ENCODE measurements at regions not wholly inside any gene's neighbourhood (a gene's known extent, or its start where the extent isn't known, plus 50 kb on each side); places are given as distances from the start of the nearest gene placed in this dataset.

DNA sequence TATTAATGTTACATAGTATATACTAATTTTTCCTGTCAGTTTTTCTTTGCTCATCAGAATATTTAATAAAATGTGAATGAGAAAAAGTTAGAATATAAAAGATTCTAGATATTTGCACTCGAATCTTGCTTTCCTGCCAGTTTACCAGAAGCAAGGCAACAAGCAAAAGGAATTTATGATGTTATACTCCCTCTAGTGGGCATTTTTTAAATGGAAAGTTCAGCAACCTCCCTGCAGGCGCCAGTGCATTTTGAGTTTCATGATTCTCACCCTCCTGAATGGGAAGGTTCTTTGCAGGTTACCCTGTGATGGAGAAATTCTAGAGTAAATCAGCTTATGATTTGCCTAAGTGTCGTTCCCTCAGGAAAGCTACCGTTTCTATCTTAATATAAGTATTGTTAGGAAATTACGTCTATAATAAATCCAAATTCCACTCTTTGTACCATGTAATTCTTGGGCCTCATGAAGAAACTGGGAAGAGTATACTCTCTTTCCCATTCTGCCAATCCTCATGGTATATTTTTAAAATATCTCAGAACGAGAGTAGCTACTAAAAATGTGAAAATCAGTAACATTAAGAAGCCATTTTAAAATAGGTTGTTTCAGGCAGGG is 350.0 kb downstream of the CRPPA start:
- Histone ChIP-seq H3K27me3 (ENCODE audit: insufficient read depth, low read length) (peaks cover 19% of the 10 kb centered on the region), H3K4me1 (ENCODE audit: insufficient read depth, low read length) (no peaks in the 10 kb centered on the region), H3K4me3 (ENCODE audit: insufficient read depth, low read depth, low read length) (no peak overlapping the region), H2AFZ (ENCODE audit: low read depth, low read length) (no peak overlapping the region), H3K9me3 (ENCODE audit: insufficient read depth, low read depth, low read length) (no peaks in the 10 kb centered on the region), H3K27ac (ENCODE audit: low read depth, low read length) (no peak overlapping the region), H3K9ac (ENCODE audit: low read length) (no peak overlapping the region), H3K79me2 (ENCODE audit: insufficient read depth, low read length) (no peaks in the 10 kb centered on the region), H4K20me1 (ENCODE audit: insufficient read depth, low read length) (no peaks in the 10 kb centered on the region), H3K4me2 (ENCODE audit: low read length) (no peak overlapping the region), H3K36me3 (ENCODE audit: insufficient read depth, low read length) (no peaks in the 10 kb centered on the region)
- Mint-ChIP-seq H3K36me3 (ENCODE audit: low read depth, unreplicated experiment) (no peaks in the 10 kb centered on the region), H3K4me3 (ENCODE audit: unreplicated experiment) (no peak overlapping the region), H3K27me3 (ENCODE audit: low read depth, unreplicated experiment) (no peaks in the 10 kb centered on the region), H3K9me3 (ENCODE audit: unreplicated experiment) (no peaks in the 10 kb centered on the region), H3K4me1 (ENCODE audit: low read depth, unreplicated experiment) (peaks cover 5% of the 10 kb centered on the region), H3K27ac (ENCODE audit: unreplicated experiment) (no peak overlapping the region)
- TF ChIP-seq, protein P1, sequence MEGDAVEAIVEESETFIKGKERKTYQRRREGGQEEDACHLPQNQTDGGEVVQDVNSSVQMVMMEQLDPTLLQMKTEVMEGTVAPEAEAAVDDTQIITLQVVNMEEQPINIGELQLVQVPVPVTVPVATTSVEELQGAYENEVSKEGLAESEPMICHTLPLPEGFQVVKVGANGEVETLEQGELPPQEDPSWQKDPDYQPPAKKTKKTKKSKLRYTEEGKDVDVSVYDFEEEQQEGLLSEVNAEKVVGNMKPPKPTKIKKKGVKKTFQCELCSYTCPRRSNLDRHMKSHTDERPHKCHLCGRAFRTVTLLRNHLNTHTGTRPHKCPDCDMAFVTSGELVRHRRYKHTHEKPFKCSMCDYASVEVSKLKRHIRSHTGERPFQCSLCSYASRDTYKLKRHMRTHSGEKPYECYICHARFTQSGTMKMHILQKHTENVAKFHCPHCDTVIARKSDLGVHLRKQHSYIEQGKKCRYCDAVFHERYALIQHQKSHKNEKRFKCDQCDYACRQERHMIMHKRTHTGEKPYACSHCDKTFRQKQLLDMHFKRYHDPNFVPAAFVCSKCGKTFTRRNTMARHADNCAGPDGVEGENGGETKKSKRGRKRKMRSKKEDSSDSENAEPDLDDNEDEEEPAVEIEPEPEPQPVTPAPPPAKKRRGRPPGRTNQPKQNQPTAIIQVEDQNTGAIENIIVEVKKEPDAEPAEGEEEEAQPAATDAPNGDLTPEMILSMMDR (IDR thresholded peaks at IDR 0.05; ENCODE audit: insufficient read depth, low read depth, low read length) = peak; percentile 78
- TF ChIP-seq EZH2 (IDR thresholded peaks at IDR 0.05; ENCODE audit: insufficient read depth, low read length) = no peak
- DNase-seq (ENCODE audit: low read depth) = peak; percentile 25
- no peak for FAIRE-seq

DNA sequence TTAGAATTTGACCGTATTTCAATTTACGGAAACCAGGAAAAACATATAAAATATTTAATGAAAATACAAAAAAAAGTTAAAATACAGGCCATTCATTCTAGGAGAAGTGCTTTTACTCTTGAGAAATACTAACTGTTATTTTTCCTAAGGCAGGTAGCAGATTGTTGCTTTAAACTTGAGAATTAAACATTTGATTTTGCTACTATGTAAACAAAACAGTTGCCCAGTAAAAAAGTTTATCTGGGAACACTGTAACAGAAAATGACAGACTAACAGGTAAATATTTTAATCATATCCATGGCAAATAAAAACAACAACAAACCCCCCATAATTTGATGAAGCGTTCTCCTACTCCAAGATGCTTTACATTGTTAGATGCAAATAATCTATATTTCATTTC is 350.5 kb downstream of the CRPPA start:
- FAIRE-seq = no peak
- H3K4me3 Mint-ChIP-seq (ENCODE audit: unreplicated experiment) = no peak overlapping the region
- no peak overlapping the region for H3K27ac Mint-ChIP-seq (ENCODE audit: unreplicated experiment)

DNA sequence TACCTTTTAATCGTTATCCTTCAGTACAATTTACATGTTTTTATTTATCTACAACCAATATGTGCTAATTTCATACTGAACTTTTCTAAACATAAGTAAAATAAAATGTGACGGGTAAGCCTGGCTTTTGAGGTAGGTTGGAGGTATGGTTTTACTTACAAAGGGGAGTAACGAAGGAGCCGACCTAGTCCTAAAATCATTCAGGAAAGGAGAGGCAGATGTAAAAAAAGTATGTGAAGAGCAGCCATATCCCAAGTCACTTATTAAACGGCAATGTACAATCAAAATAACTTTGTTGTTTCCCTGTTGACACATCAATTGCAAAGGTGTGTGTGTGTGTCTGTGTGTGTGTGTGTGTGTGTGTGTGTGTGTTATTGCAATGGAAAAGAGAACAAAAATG is 351.3 kb downstream of the CRPPA start:
- no peak overlapping the region for H3K27ac Mint-ChIP-seq (ENCODE audit: unreplicated experiment)
- no peaks in the 10 kb centered on the region for H3K36me3 Mint-ChIP-seq (ENCODE audit: low read depth, unreplicated experiment)
- DNase-seq (ENCODE audit: low read depth) = no peak
- Histone ChIP-seq H3K9me3 (ENCODE audit: insufficient read depth, low read depth, low read length) (no peaks in the 10 kb centered on the region), H3K4me3 (ENCODE audit: insufficient read depth, low read depth, low read length) (no peak overlapping the region), H3K9ac (ENCODE audit: low read length) (no peak overlapping the region), H3K79me2 (ENCODE audit: insufficient read depth, low read length) (no peaks in the 10 kb centered on the region), H3K4me2 (ENCODE audit: low read length) (no peak overlapping the region), H3K27ac (ENCODE audit: low read depth, low read length) (no peak overlapping the region), H3K27me3 (ENCODE audit: insufficient read depth, low read length) (peaks cover 27% of the 10 kb centered on the region), H2AFZ (ENCODE audit: low read depth, low read length) (no peak overlapping the region), H4K20me1 (ENCODE audit: insufficient read depth, low read length) (no peaks in the 10 kb centered on the region), H3K4me1 (ENCODE audit: insufficient read depth, low read length) (no peaks in the 10 kb centered on the region), H3K36me3 (ENCODE audit: insufficient read depth, low read length) (no peaks in the 10 kb centered on the region)
- no peak for TF ChIP-seq EZH2 (IDR thresholded peaks at IDR 0.05; ENCODE audit: insufficient read depth, low read length)
- TF ChIP-seq, protein P1 (IDR thresholded peaks at IDR 0.05; ENCODE audit: insufficient read depth, low read depth, low read length) = no peak
- no peak for FAIRE-seq
- no peaks in the 10 kb centered on the region for H3K9me3 Mint-ChIP-seq (ENCODE audit: unreplicated experiment)
- no peaks in the 10 kb centered on the region for H3K27me3 Mint-ChIP-seq (ENCODE audit: low read depth, unreplicated experiment)
- no peak overlapping the region for H3K4me3 Mint-ChIP-seq (ENCODE audit: unreplicated experiment)
- peaks cover 5% of the 10 kb centered on the region for H3K4me1 Mint-ChIP-seq (ENCODE audit: low read depth, unreplicated experiment)

More for the DNA sequence above, 350.5 kb downstream of the CRPPA start:
- peaks cover 24% of the 10 kb centered on the region for H3K27me3 ChIP-seq (ENCODE audit: insufficient read depth, low read length)
- no peak overlapping the region for H3K9ac ChIP-seq (ENCODE audit: low read length)
- H4K20me1 ChIP-seq (ENCODE audit: insufficient read depth, low read length) = no peaks in the 10 kb centered on the region
- peaks cover 5% of the 10 kb centered on the region for H3K4me1 Mint-ChIP-seq (ENCODE audit: low read depth, unreplicated experiment)
- H3K27ac ChIP-seq (ENCODE audit: low read depth, low read length) = no peak overlapping the region
- no peaks in the 10 kb centered on the region for H3K79me2 ChIP-seq (ENCODE audit: insufficient read depth, low read length)
- no peaks in the 10 kb centered on the region for H3K36me3 Mint-ChIP-seq (ENCODE audit: low read depth, unreplicated experiment)
- H3K4me1 ChIP-seq (ENCODE audit: insufficient read depth, low read length) = no peaks in the 10 kb centered on the region
- no peaks in the 10 kb centered on the region for H3K9me3 Mint-ChIP-seq (ENCODE audit: unreplicated experiment)
- H3K4me2 ChIP-seq (ENCODE audit: low read length) = no peak overlapping the region
- no peak for TF ChIP-seq EZH2 (IDR thresholded peaks at IDR 0.05; ENCODE audit: insufficient read depth, low read length)
- TF ChIP-seq, protein P1 (IDR thresholded peaks at IDR 0.05; ENCODE audit: insufficient read depth, low read depth, low read length) = no peak
- H3K4me3 ChIP-seq (ENCODE audit: insufficient read depth, low read depth, low read length) = no peak overlapping the region
- no peaks in the 10 kb centered on the region for H3K9me3 ChIP-seq (ENCODE audit: insufficient read depth, low read depth, low read length)
- H3K27me3 Mint-ChIP-seq (ENCODE audit: low read depth, unreplicated experiment) = no peaks in the 10 kb centered on the region
- no peaks in the 10 kb centered on the region for H3K36me3 ChIP-seq (ENCODE audit: insufficient read depth, low read length)
- H2AFZ ChIP-seq (ENCODE audit: low read depth, low read length) = no peak overlapping the region
- no peak for DNase-seq (ENCODE audit: low read depth)

Measured in astrocyte (in vitro differentiated cells and primary cell).